HepG2 (cell line): ENCODE measurements at regions not wholly inside any gene's neighbourhood (a gene's known extent, or its start where the extent isn't known, plus 50 kb on each side); places are given as distances from the start of the nearest gene placed in this dataset.

Experiments
- ATM ChIP-seq: fragments of 450-650 bp; IDR thresholded peaks from 2 replicates; pipeline ENCODE4 v1.7.1; 2017; ENCODE audit warnings: mild to moderate bottlenecking, borderline replicate concordance
- HNRNPK ChIP-seq: fragments of 200-400 bp; formaldehyde crosslinking; IDR thresholded peaks from 2 replicates; pipeline ENCODE4 v1.6.1; 2018; ENCODE audit warnings: low read length, low read depth, moderate library complexity, mild to moderate bottlenecking; ENCODE audit not compliant: poor library complexity, severe bottlenecking
- ZNF432 ChIP-seq: sonication (generic); formaldehyde crosslinking; IDR thresholded peaks from 2 replicates; pipeline ENCODE4 v1.5.0; 2020; ENCODE audit warnings: missing genetic modification reagents, mild to moderate bottlenecking, borderline replicate concordance
- TF ChIP-seq, protein P1 (sequence below): sonication (generic); IDR thresholded peaks from 2 replicates; pipeline ENCODE4 v1.6.1; 2016; ENCODE audit warnings: low read depth, borderline replicate concordance

DNA sequence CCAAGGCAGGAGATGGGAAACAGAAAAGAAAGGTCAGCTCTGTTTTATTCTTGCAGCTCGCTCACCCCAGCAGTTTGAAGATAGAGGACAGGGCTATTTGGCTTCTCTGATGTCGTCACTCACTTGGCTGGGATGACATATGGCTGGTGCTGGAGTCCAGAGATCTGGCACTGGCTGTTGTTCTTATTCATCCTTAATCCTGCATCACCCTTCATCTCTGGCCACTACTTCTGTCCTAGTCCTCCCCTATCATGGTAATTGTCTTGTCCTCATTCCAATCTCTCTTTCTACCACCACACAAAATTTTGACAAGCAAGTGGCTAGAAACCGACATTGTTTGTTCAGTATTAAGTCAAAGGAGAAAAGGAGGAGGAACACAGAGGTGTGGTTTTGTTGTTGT, 103.8 kb upstream of the PDE4B start:
- TF ChIP-seq ZNF432 (no peak), ATM (no peak), HNRNPK (no peak)
- TF ChIP-seq, protein P1, sequence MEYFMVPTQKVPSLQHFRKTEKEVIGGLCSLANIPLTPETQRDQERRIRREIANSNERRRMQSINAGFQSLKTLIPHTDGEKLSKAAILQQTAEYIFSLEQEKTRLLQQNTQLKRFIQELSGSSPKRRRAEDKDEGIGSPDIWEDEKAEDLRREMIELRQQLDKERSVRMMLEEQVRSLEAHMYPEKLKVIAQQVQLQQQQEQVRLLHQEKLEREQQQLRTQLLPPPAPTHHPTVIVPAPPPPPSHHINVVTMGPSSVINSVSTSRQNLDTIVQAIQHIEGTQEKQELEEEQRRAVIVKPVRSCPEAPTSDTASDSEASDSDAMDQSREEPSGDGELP = no peak
